ENCODE measurements at regions not wholly inside any gene's neighbourhood (a gene's known extent, or its start where the extent isn't known, plus 50 kb on each side); places are given as distances from the start of the nearest gene placed in this dataset.

DNA sequence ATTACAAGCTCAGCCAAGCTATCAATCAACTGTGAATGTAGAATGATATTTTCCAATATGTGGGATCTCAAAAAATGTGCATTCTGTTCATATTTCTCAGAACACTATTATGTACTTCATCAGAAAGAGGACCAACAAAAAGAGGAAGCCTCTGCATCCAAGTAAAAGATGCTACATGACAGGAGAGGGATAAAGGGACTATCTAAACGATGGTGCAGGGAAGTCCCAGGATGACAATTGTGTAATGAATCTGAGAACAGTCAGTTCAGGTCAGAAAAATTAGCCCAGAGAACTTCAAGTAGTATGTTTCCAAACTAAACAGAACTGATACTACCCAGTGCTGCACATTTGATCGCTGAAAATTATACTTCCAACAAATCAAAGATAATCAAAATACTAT lies 127.0 kb downstream of the ZNF330 start:
- TF ChIP-seq, protein P1, sequence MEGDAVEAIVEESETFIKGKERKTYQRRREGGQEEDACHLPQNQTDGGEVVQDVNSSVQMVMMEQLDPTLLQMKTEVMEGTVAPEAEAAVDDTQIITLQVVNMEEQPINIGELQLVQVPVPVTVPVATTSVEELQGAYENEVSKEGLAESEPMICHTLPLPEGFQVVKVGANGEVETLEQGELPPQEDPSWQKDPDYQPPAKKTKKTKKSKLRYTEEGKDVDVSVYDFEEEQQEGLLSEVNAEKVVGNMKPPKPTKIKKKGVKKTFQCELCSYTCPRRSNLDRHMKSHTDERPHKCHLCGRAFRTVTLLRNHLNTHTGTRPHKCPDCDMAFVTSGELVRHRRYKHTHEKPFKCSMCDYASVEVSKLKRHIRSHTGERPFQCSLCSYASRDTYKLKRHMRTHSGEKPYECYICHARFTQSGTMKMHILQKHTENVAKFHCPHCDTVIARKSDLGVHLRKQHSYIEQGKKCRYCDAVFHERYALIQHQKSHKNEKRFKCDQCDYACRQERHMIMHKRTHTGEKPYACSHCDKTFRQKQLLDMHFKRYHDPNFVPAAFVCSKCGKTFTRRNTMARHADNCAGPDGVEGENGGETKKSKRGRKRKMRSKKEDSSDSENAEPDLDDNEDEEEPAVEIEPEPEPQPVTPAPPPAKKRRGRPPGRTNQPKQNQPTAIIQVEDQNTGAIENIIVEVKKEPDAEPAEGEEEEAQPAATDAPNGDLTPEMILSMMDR (IDR thresholded peaks at IDR 0.05), result no peak
- TF ChIP-seq POLR2A (IDR thresholded peaks at IDR 0.05) (no peak), POLR2AphosphoS5 (IDR thresholded peaks at IDR 0.05) (peak in 3 of 4 donors; percentile 16 to 32 (median 28)), EP300 (IDR thresholded peaks at IDR 0.05) (peak in 1 of 4 donors; percentile 22)
